PC-9 (cell line): ENCODE measurements at regions not wholly inside any gene's neighbourhood (a gene's known extent, or its start where the extent isn't known, plus 50 kb on each side); places are given as distances from the start of the nearest gene placed in this dataset.

ENCODE experiments used
- BruUV-seq: library from RNA; stranded (reverse); fragments of 400-500 nt; replicated peaks from 2 replicates; lab custom pipeline; 2021; lab: Mats Ljungman, UMichigan
- CTCF ChIA-PET: fragments of 300-600 bp; sonication (Branson Sonifier 250); formaldehyde crosslinking; loops from one replicate; lab custom pipeline; 2022; ENCODE audit warnings: antibody characterized with exemption; lab: Charles Lee
- POLR2A ChIA-PET: fragments of 300-600 bp; sonication (Branson Sonifier 250); formaldehyde crosslinking; loops from one replicate; lab custom pipeline; 2022; ENCODE audit warnings: antibody characterized with exemption; ENCODE audit not compliant: unreplicated experiment; lab: Charles Lee
- DNase-seq, 2 experiments: peaks; one replicate each; pipeline versions ENCODE4 v3.0.0 to v3.0.0-alpha.2; 2015 to 2022; ENCODE audit warnings: mixed read lengths in 1 of 2
- H2AFZ ChIP-seq: fragments of 200-600 bp; sonication (generic); 2 replicates; pipeline ENCODE4 v1.8.1; 2017; ENCODE audit warnings: antibody characterized with exemption
- H3F3A ChIP-seq: fragments of 200-600 bp; sonication (generic); 2 replicates; pipeline ENCODE4 v1.8.1; 2017; ENCODE audit warnings: antibody characterized with exemption, mild to moderate bottlenecking, low read depth; ENCODE audit not compliant: insufficient read depth
- H3K27ac ChIP-seq: fragments of 200-600 bp; sonication (generic); 2 replicates; pipeline ENCODE4 v1.6.1; 2016; ENCODE audit warnings: mixed run types
- H3K27me3 ChIP-seq: fragments of 200-600 bp; sonication (generic); 2 replicates; pipeline ENCODE4 v1.6.1; 2016; ENCODE audit warnings: low read depth, mixed run types; ENCODE audit not compliant: insufficient read depth
- H3K36me3 ChIP-seq: fragments of 200-600 bp; sonication (generic); 2 replicates; pipeline ENCODE4 v1.6.1; 2016; ENCODE audit warnings: low read depth, mixed run types
- H3K4me1 ChIP-seq: fragments of 200-600 bp; sonication (generic); replicated peaks from 2 replicates; pipeline ENCODE4 v1.6.1; 2016; ENCODE audit warnings: mixed run types; ENCODE audit not compliant: insufficient read depth
- H3K4me2 ChIP-seq: fragments of 200-600 bp; sonication (generic); 2 replicates; pipeline ENCODE4 v1.6.1; 2017; ENCODE audit warnings: mixed run types
- H3K4me3 ChIP-seq: fragments of 200-600 bp; sonication (generic); 2 replicates; pipeline ENCODE4 v1.6.1; 2016; ENCODE audit warnings: mixed run types
- H3K79me2 ChIP-seq: fragments of 200-600 bp; sonication (generic); 2 replicates; pipeline ENCODE4 v1.6.1; 2017; ENCODE audit warnings: low read depth, mixed run types
- H3K9me2 ChIP-seq: fragments of 200-600 bp; sonication (generic); 2 replicates; pipeline ENCODE4 v1.8.1; 2017; ENCODE audit warnings: mild to moderate bottlenecking; ENCODE audit not compliant: insufficient read depth
- H3K9me3 ChIP-seq: fragments of 200-600 bp; sonication (generic); 2 replicates; pipeline ENCODE4 v1.8.1; 2016; ENCODE audit warnings: low read depth; ENCODE audit not compliant: insufficient read depth
- H4K20me1 ChIP-seq: fragments of 200-600 bp; sonication (generic); 2 replicates; pipeline ENCODE4 v1.8.1; 2017; ENCODE audit not compliant: insufficient read depth
- EZH2 ChIP-seq: fragments of 200-600 bp; sonication (generic); IDR thresholded peaks from 2 replicates; pipeline ENCODE4 v1.8.0; 2017; ENCODE audit warnings: antibody characterized with exemption, low read depth
- intact Hi-C: fragments of 100-400 bp; cut with micrococcal nuclease; formaldehyde crosslinking; loops from one replicate; pipeline ENCODE4 v1.10.0; 2022; ENCODE audit not compliant: unreplicated experiment
- TF ChIP-seq, protein P1 (sequence below): fragments of 200-600 bp; sonication (generic); conservative IDR thresholded peaks from 2 replicates; pipeline ENCODE4 v1.6.1; 2017; ENCODE audit warnings: mixed run types, antibody characterized with exemption, mild to moderate bottlenecking, moderate library complexity

DNA sequence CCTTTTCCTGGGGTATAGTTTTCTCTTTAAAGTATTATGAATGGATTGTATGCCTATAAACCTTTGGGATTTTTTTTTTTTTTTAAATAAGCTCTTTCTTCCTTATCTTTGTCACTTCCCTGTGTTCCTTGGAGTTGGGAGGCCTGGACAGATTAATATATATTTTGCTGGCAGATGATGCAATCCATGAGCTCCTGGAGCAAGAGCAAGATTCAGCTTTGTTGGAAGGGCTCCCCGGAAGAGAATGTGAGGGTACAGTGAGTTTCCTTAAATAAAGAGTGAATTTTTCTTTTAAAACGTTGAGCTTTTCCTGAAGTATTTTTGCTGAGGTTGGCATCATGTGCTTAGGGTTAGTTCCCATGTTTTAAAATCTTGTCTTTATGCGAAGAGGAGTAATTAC, 98.7 kb upstream of the SLC28A3 start:
- no peak overlapping the region for H3K4me2 ChIP-seq
- H3K36me3 ChIP-seq: no peaks in the 10 kb centered on the region
- no peaks in the 10 kb centered on the region for H4K20me1 ChIP-seq
- no peak for TF ChIP-seq EZH2
- TF ChIP-seq, protein P1, sequence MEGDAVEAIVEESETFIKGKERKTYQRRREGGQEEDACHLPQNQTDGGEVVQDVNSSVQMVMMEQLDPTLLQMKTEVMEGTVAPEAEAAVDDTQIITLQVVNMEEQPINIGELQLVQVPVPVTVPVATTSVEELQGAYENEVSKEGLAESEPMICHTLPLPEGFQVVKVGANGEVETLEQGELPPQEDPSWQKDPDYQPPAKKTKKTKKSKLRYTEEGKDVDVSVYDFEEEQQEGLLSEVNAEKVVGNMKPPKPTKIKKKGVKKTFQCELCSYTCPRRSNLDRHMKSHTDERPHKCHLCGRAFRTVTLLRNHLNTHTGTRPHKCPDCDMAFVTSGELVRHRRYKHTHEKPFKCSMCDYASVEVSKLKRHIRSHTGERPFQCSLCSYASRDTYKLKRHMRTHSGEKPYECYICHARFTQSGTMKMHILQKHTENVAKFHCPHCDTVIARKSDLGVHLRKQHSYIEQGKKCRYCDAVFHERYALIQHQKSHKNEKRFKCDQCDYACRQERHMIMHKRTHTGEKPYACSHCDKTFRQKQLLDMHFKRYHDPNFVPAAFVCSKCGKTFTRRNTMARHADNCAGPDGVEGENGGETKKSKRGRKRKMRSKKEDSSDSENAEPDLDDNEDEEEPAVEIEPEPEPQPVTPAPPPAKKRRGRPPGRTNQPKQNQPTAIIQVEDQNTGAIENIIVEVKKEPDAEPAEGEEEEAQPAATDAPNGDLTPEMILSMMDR: no peak
- H3K4me3 ChIP-seq: no peak overlapping the region
- DNase-seq: no peak
- peaks cover 13% of the 10 kb centered on the region for H3K27me3 ChIP-seq
- no peak overlapping the region for H2AFZ ChIP-seq
- H3K4me1 ChIP-seq: no peaks in the 10 kb centered on the region
- BruUV-seq: no TSS peak
- intact Hi-C loops: no loop called here
- no peaks in the 10 kb centered on the region for H3F3A ChIP-seq
- ChIA-PET CTCF (interaction anchor here (0.6 kb wide), 1 partner anchor 738 kb away, joined by 4 read pairs; no protein-coding TSS in a partner anchor), POLR2A (no interaction called here)
- no peaks in the 10 kb centered on the region for H3K9me2 ChIP-seq
- no peak overlapping the region for H3K27ac ChIP-seq
- no peaks in the 10 kb centered on the region for H3K79me2 ChIP-seq
- no peaks in the 10 kb centered on the region for H3K9me3 ChIP-seq

DNA sequence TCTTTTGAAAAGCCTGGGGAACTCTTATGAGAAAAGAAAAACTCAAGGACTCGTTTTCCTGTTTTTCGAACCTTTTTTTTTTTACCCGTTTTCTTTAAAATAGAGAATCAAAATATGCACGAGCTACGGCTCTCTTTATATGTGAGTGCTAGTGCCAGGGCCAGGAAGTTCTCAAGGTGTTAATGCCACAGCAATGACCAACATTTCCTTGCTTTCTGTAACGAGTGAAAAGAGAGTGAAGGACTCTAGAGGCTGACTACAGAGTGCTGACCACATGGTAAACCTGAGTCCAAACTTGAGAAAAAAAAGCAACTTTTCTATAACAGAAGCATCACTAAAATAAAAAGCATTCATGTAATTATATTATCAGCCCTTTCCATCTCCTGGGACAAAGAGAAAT, 102.2 kb upstream of the SLC28A3 start:
- no peak for DNase-seq
- Histone ChIP-seq H3K9me2 (no peaks in the 10 kb centered on the region), H3K27ac (no peak overlapping the region), H3K4me2 (no peak overlapping the region), H3K79me2 (no peaks in the 10 kb centered on the region), H3K4me3 (no peak overlapping the region), H4K20me1 (no peaks in the 10 kb centered on the region), H3K36me3 (no peaks in the 10 kb centered on the region), H3K9me3 (no peaks in the 10 kb centered on the region), H3K27me3 (peaks cover 22% of the 10 kb centered on the region), H2AFZ (no peak overlapping the region), H3F3A (no peaks in the 10 kb centered on the region), H3K4me1 (no peaks in the 10 kb centered on the region)
- TF ChIP-seq, protein P1: no peak
- TF ChIP-seq EZH2: no peak
- intact Hi-C loops: no loop called here
- no TSS peak for BruUV-seq
- ChIA-PET CTCF (interaction anchor here (0.5 kb wide), 1 partner anchor 13 kb away, joined by 5 read pairs; no protein-coding TSS in a partner anchor), POLR2A (no interaction called here)

DNA sequence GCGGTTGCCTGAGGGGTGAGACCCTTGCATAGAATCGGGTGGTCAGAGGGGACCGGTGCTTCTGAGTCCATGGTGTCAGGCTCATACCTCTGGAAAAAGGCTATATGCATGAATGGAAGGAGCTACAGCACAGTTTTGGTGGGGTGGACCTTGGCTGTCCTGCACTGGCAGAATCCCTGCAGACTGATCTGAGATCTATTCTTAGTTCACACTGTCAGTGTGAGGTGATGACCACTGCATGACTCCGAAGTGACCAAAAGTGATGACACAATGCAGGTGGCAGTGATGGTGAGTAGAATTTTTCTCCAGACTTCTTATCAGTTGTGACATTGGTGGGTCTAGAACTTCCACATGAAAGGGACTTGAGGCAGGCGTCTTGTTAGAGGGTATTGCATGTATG, 105.2 kb upstream of the SLC28A3 start:
- H3K9me2 ChIP-seq: no peaks in the 10 kb centered on the region
- H3F3A ChIP-seq: no peaks in the 10 kb centered on the region
- no peak overlapping the region for H3K4me2 ChIP-seq
- peaks cover 39% of the 10 kb centered on the region for H3K27me3 ChIP-seq
- no peak overlapping the region for H3K27ac ChIP-seq
- no peak for DNase-seq
- POLR2A ChIA-PET: interaction anchor here (1.0 kb wide), 1 partner anchor 1268 kb away, joined by 5 read pairs; no protein-coding TSS in a partner anchor
- H3K4me1 ChIP-seq: no peaks in the 10 kb centered on the region
- no peaks in the 10 kb centered on the region for H3K9me3 ChIP-seq
- H3K36me3 ChIP-seq: no peaks in the 10 kb centered on the region
- TF ChIP-seq, protein P1: no peak
- BruUV-seq: no TSS peak
- CTCF ChIA-PET: no interaction called here
- intact Hi-C loops: no loop called here
- no peak overlapping the region for H2AFZ ChIP-seq
- H3K4me3 ChIP-seq: no peak overlapping the region
- H4K20me1 ChIP-seq: no peaks in the 10 kb centered on the region
- H3K79me2 ChIP-seq: no peaks in the 10 kb centered on the region
